HCT116 (cell line): ENCODE measurements at regions not wholly inside any gene's neighbourhood (a gene's known extent, or its start where the extent isn't known, plus 50 kb on each side); places are given as distances from the start of the nearest gene placed in this dataset.

Source experiments
- ATAC-seq: fragments of 200-7000 bp; cut with Tn5 transposase; 2 replicates; pipeline ENCODE4 v1.9.1; 2020; ENCODE audit warnings: mild to moderate bottlenecking, moderate library complexity
- BruUV-seq: library from RNA; stranded (reverse); fragments of 400-500 nt; replicated peaks from 2 replicates; lab custom pipeline; 2021; lab: Mats Ljungman, UMichigan
- CTCF ChIA-PET: fragments of 300-600 bp; sonication (Branson Sonifier 250); formaldehyde crosslinking; loops from one replicate; lab custom pipeline; 2021; ENCODE audit warnings: antibody characterized with exemption; lab: Charles Lee
- POLR2A ChIA-PET: fragments of 300-600, 350-600 bp; sonication (Branson Sonifier 250); formaldehyde crosslinking; loops from one replicate; lab custom pipeline; 2021; ENCODE audit warnings: antibody characterized with exemption; lab: Charles Lee
- RAD21 ChIA-PET, 2 experiments: fragments of 300-600 bp; sonication (Branson Sonifier 250); formaldehyde crosslinking; loops; one replicate each; lab custom pipeline; 2023; ENCODE audit warnings: low total read pairs in 2 of 2; ENCODE audit not compliant: uncharacterized antibody in 2 of 2, unreplicated experiment in 2 of 2, low non-redundant PET in 1 of 2; lab: Charles Lee
- DNase-seq: peaks from one replicate; pipeline ENCODE4 v3.0.0-alpha.2; 2010; ENCODE audit warnings: low read depth, low spot score
- H2AFZ ChIP-seq: fragments of 200-600 bp; shearing (Covaris generic), sonication (generic); 2 replicates; pipeline ENCODE4 v1.6.1; 2017; ENCODE audit warnings: low read depth, mixed run types, mixed read lengths, antibody characterized with exemption, low read length; ENCODE audit not compliant: poor library complexity, severe bottlenecking
- H3K27ac ChIP-seq: 2 replicates; pipeline ENCODE4 v1.5.1; 2012; ENCODE audit warnings: low read depth, low read length
- H3K27me3 ChIP-seq: fragments of 200-600 bp; sonication (generic); 2 replicates; pipeline ENCODE4 v1.6.1; 2016; ENCODE audit warnings: mixed run types, low read length, mixed read lengths; ENCODE audit not compliant: insufficient read depth
- H3K36me3 ChIP-seq, 2 experiments: fragments of 200-500 bp in 1 of 2; fragments of 200-600 bp in 1 of 2; sonication (Bioruptor generic) in 1 of 2; sonication (generic) in 1 of 2; 2 replicates each; pipeline versions ENCODE4 v1.5.1 to v1.6.1; 2014 to 2016; ENCODE audit warnings: low read length in 2 of 2, inconsistent platforms in 1 of 2, mixed read lengths in 1 of 2, mixed run types in 1 of 2; ENCODE audit not compliant: insufficient read depth in 2 of 2, control insufficient read depth in 1 of 2
- H3K4me1 ChIP-seq, 2 experiments: fragments of 200-600 bp in 1 of 2; sonication (generic) in 1 of 2; 2 replicates each; pipeline versions ENCODE4 v1.5.1 to v1.6.1; 2012 to 2017; ENCODE audit warnings: low read length in 2 of 2, inconsistent platforms in 1 of 2, mild to moderate bottlenecking in 1 of 2, mixed read lengths in 1 of 2, mixed run types in 1 of 2, moderate library complexity in 1 of 2; ENCODE audit not compliant: insufficient read depth in 2 of 2, control insufficient read depth in 1 of 2
- H3K4me2 ChIP-seq: fragments of 200-600 bp; sonication (generic); 2 replicates; pipeline ENCODE4 v1.6.1; 2017; ENCODE audit warnings: mixed run types, low read length, mixed read lengths
- H3K4me3 ChIP-seq, 2 experiments: fragments of 200-600 bp in 1 of 2; sonication (generic) in 1 of 2; replicated peaks in 1 of 2; 2 replicates each; pipeline ENCODE4 v1.5.1; 2011 to 2016; ENCODE audit warnings: low read length in 2 of 2, control low read depth in 1 of 2, low read depth in 1 of 2, mild to moderate bottlenecking in 1 of 2, mixed read lengths in 1 of 2, mixed run types in 1 of 2
- H3K79me2 ChIP-seq: fragments of 200-600 bp; sonication (generic); 2 replicates; pipeline ENCODE4 v1.6.1; 2017; ENCODE audit warnings: mild to moderate bottlenecking, mixed run types, low read length, moderate library complexity, mixed read lengths; ENCODE audit not compliant: insufficient read depth
- H3K9ac ChIP-seq: fragments of 200-600 bp; sonication (generic); 2 replicates; pipeline ENCODE4 v1.6.1; 2016; ENCODE audit warnings: low read length, mixed read lengths
- H3K9me2 ChIP-seq: fragments of 200-600 bp; sonication (generic), shearing (Covaris generic); 2 replicates; pipeline ENCODE4 v1.6.1; 2017; ENCODE audit warnings: mixed run types, mild to moderate bottlenecking, moderate library complexity; ENCODE audit not compliant: insufficient read depth
- H3K9me3 ChIP-seq, 2 experiments: fragments of 200-500 bp in 1 of 2; fragments of 200-600 bp in 1 of 2; sonication (Bioruptor generic) in 1 of 2; sonication (generic) in 1 of 2; 2 replicates each; pipeline ENCODE4 v1.6.1; 2014 to 2017; ENCODE audit warnings: low read length in 2 of 2, mixed read lengths in 2 of 2, inconsistent platforms in 1 of 2, low read depth in 1 of 2, mild to moderate bottlenecking in 1 of 2, mixed run types in 1 of 2, moderate library complexity in 1 of 2; ENCODE audit not compliant: control insufficient read depth in 1 of 2, insufficient read depth in 1 of 2
- H4K20me1 ChIP-seq: fragments of 200-600 bp; sonication (generic), shearing (Covaris generic); 2 replicates; pipeline ENCODE4 v1.6.1; 2017; ENCODE audit warnings: mixed run types, mild to moderate bottlenecking, moderate library complexity; ENCODE audit not compliant: insufficient read depth
- ATF3 ChIP-seq: IDR thresholded peaks from 2 replicates; pipeline ENCODE4 v1.6.1; 2012
- CEBPB ChIP-seq: IDR thresholded peaks from 2 replicates; pipeline ENCODE4 v1.6.1; 2012; ENCODE audit warnings: low read depth
- CTCF ChIP-seq, 3 experiments: fragments of 200-600 bp in 1 of 3; sonication (generic) in 1 of 3; IDR thresholded peaks in 2 of 3; conservative IDR thresholded peaks in 1 of 3; 2 replicates each; pipeline ENCODE4 v1.5.1; 2012 to 2017; ENCODE audit warnings: low read depth in 2 of 3, low read length in 2 of 3, antibody characterized with exemption in 1 of 3, borderline replicate concordance in 1 of 3, control low read depth in 1 of 3, mild to moderate bottlenecking in 1 of 3, mixed read lengths in 1 of 3, mixed run types in 1 of 3, moderate library complexity in 1 of 3; ENCODE audit not compliant: insufficient read depth in 1 of 3
- ELF1 ChIP-seq: IDR thresholded peaks from 2 replicates; pipeline ENCODE4 v1.6.1; 2012; ENCODE audit warnings: low read depth, borderline replicate concordance
- MAX ChIP-seq: IDR thresholded peaks from 2 replicates; pipeline ENCODE4 v1.6.1; 2012
- POLR2A ChIP-seq: IDR thresholded peaks from 2 replicates; pipeline ENCODE4 v1.7.0; 2011; ENCODE audit warnings: borderline replicate concordance; ENCODE audit not compliant: insufficient read depth, insufficient read length; ENCODE audit errors: extremely low read depth
- POLR2AphosphoS5 ChIP-seq: IDR thresholded peaks from 2 replicates; pipeline ENCODE4 v1.6.1; 2011; ENCODE audit warnings: mild to moderate bottlenecking, low read depth, low read length, moderate library complexity
- RAD21 ChIP-seq: IDR thresholded peaks from 2 replicates; pipeline ENCODE4 v1.6.1; 2012; ENCODE audit warnings: low read depth, mild to moderate bottlenecking
- REST ChIP-seq: IDR thresholded peaks from 2 replicates; pipeline ENCODE4 v1.6.1; 2012; ENCODE audit warnings: low read depth
- SIN3A ChIP-seq: IDR thresholded peaks from 2 replicates; pipeline ENCODE4 v1.6.1; 2012; ENCODE audit warnings: low read depth
- ZBTB33 ChIP-seq: IDR thresholded peaks from 2 replicates; pipeline ENCODE4 v1.6.1; 2011; ENCODE audit warnings: mild to moderate bottlenecking, low read length, moderate library complexity; ENCODE audit not compliant: insufficient replicate concordance; ENCODE audit errors: extremely low read depth
- ZFX ChIP-seq: fragments of 450-650 bp; IDR thresholded peaks from 2 replicates; pipeline ENCODE4 v1.6.1; 2017
- ZNF274 ChIP-seq: fragments of 200-500 bp; sonication (Bioruptor generic); IDR thresholded peaks from 2 replicates; pipeline ENCODE4 v1.6.1; 2014; ENCODE audit warnings: mild to moderate bottlenecking, low read depth, low read length, inconsistent platforms
- intact Hi-C: fragments of 100-400 bp; cut with micrococcal nuclease; formaldehyde crosslinking; loops from 2 replicates; pipeline ENCODE4 v1.10.0; 2022

- TF ChIP-seq CTCF (IDR thresholded peaks at IDR 0.05 in 2 of 3, conservative IDR thresholded peaks at IDR 0.05 in 1 of 3; ENCODE audit: borderline replicate concordance in 1 of 3, insufficient read depth in 1 of 3, low read depth in 2 of 3, low read length in 2 of 3) (no peak), ELF1 (no peak), ATF3 (no peak), POLR2AphosphoS5 (no peak), SIN3A (no peak)
Measured at GRCh38 chr18:4597301-4597700, 142.2 kb upstream of the DLGAP1 start (continued).

- Histone ChIP-seq H3K9me3 (peaks cover 18 to 19% of the 10 kb centered on the region in 2 experiments; a peak in 3 of 4 replicates), H3K27ac (no peak overlapping the region), H3K79me2 (no peaks in the 10 kb centered on the region), H3K4me3 (no peak overlapping the region), H3K36me3 (no peaks in the 10 kb centered on the region), H3K9ac (no peak overlapping the region), H3K4me1 (no peaks in the 10 kb centered on the region), H3K4me2 (no peak overlapping the region), H3K9me2 (no peaks in the 10 kb centered on the region), H2AFZ (no peak overlapping the region), H4K20me1 (no peaks in the 10 kb centered on the region), H3K27me3 (no peaks in the 10 kb centered on the region)
- ATAC-seq (no peak), DNase-seq (no peak)
- TF ChIP-seq POLR2AphosphoS5 (no peak), CTCF (IDR thresholded peaks at IDR 0.05 in 2 of 3, conservative IDR thresholded peaks at IDR 0.05 in 1 of 3; ENCODE audit: borderline replicate concordance in 1 of 3, insufficient read depth in 1 of 3, low read depth in 2 of 3, low read length in 2 of 3) (no peak), ATF3 (no peak), RAD21 (no peak), ZBTB33 (no peak), CEBPB (no peak), REST (no peak), MAX (no peak), POLR2A (no peak), SIN3A (no peak), ZNF274 (no peak), ZFX (no peak)
- ChIA-PET CTCF (no interaction called here), RAD21 (no interaction called here), POLR2A (no interaction called here)
- intact Hi-C loops, result no loop called here
- no TSS peak for BruUV-seq
Measured at GRCh38 chr18:4593895-4594294, 138.8 kb upstream of the DLGAP1 start.
